GM21723 (cell line): ENCODE measurements at regions not wholly inside any gene's neighbourhood (a gene's known extent, or its start where the extent isn't known, plus 50 kb on each side); places are given as distances from the start of the nearest gene placed in this dataset.
A peak's percentile ranks its signal among the peaks of the same experiment; 100 is the strongest.

Source experiments
- ATAC-seq: cut with Tn5 transposase; IDR thresholded peaks from one replicate; pipeline ENCODE4 v1.9.1; 2021; ENCODE audit warnings: mild to moderate bottlenecking, moderate library complexity; ENCODE audit not compliant: unreplicated experiment

DNA sequence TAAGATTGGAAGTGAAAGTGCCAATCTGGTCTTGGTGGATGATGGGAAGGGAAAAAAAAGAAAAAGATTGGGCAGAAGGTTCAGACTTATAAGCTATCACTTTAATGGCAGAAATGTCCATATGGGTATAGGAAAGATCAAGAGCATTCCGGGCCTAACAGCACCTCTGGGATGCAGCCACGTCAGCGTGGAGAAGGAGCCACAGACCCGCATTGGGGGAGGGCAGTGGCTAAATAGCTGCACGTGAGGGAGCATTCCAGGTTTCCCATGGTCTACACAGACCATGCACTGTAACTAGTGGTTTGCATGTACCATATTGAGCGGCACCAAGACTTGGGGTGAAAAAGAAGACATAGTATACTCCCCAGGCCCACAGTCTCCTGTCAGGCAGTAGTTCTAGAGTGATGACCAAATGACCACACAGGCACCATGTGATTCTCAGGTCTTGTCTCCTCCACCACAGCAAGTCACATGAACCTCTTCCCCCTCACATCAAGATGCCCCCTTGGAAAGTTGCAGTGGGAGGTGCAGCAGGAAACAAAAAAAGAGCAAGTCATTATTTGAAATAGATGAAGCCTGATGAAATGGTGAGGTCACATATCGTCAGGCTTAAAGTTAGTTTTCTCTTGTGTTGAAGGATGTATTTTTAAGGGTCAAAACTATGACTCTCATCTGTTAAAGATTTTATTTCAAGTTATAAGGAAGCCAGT, 94.4 kb upstream of the TNFAIP3 start:
- ATAC-seq: no peak

DNA sequence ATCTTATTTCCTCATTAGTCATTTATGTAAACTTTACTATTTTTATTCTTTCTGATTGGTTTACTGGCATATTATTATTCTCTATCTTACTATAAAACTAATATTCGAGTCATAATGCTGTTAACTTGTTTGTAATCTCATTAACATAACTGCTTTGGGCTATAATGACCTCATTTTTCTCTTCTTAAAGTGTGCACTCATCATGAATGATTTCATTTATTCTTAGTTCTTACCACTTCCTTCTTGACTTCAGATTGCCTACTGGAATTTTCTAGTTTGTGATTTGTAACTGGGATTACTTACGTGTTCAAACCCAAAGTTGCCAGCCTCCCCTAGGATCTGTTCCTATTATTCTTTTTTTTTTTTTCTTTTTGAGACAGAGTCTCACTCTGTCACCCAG, 91.8 kb upstream of the TNFAIP3 start:
- ATAC-seq: no peak

DNA sequence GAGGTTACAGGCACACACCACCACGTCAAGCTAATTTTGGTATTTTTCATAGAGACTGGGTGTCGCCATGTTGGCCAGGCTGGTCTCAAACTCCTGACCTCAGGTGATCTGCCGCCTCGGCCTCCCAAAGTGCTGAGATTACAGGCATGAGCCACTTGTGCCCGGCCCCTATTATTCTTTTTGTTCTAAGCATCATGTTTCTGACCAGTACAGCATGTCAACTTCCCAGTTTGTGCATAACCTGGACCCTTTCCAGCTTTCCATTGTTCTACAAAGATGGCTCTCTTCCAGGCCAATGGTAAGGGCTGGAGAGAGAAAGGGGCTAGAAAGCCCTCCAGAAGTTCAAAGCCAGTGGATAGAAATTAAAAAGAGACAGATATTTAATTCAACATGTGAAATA, 91.3 kb upstream of the TNFAIP3 start:
- ATAC-seq: no peak

DNA sequence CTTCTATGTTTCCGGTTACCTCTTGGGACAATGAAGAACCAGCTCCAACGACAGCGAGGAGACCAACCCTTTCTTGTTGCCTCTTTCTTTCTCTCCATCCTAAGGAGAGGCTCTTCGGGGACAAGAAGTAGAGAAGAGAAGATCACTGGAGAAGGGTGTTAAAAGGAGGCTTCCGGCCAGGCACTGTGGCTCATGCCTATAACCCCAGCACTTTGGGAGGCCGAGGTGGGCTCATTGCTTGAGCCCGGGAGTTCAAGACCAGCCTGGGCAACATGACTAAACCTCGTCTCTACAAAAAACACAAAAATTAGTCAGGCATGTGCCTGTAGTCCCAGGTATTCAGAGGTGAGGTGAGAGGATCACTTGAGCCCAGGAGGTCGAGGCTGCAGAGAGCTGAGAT, 90.8 kb upstream of the TNFAIP3 start:
- ATAC-seq: no peak

DNA sequence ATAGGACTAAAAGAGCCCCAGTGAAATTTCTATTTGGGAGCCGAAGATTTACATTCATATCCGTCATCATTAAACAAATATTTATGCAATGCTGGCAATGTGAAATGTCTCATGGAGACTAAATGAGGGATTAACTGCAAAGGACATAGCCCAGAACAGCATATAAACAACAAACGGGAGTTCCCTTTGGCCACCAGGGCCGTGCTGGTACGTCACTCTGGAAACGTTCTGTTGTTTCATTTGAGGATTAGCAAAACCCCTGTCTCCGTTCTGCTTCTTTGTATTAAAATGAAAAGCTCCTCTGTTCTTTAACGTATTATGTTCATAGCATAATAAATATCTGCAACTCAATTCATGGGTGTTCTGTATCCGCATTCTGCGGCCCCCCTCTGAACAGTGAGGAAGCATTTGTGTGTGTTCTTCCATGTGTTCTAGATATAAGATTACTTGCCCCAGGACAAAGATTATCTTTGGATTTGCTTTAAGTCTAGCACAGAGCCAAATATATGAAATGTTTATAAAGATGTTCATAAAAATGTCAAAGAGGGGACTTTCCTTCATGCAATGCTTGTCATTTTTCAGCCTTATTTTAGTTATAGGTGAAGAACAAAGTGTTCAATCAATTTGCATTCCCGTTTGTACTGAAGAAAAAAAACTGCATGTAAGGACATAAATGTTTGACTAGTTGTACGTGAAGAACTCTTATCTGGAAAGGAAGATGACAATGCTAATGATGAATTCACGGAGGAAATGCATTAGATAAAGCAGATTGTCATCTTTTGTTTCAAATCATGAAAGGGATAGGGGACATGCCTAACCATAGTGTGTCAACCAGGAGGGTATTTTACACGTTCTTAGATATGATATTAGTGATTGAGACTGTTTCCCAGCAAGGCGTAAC, 90.0 kb upstream of the TNFAIP3 start:
- ATAC-seq: no peak

DNA sequence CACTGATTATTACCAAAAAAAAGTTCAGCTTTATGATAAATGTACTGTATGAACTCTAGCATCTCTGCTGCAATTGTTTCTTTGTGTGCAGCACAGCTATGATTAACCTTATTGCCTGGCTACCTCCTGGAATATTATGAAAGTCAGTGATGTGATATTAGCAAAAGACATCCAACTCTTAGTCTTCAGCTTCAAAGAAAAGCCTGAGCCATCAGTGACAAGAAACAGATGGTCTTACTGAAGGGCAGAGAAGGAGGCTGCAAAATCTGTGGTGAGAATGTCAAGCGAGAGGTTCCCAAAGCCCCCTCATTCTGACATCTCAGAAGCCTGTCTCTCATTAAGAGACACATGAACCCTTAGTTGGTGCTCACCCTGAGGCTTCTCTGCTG, 89.4 kb upstream of the TNFAIP3 start:
- ATAC-seq: no peak

DNA sequence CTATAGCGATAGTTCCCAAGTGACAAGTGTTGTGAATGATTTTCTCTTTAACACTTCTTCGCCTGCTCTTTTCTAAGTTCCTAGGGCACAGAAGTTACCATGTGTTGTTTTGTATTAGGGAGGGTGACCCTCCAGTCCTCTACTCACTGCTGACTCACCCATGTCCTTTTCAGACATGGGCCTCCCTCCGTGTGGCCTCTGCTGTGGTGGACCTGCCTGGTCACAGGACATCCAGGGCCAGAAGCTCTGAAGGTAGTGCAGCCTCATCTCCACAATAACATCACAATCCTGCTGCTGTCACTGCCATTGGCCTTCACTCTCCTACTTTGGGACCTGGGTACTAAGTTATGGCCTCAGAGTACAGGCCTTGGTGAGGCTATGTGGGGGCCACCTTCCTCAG, 87.1 kb upstream of the TNFAIP3 start:
- no peak for ATAC-seq

DNA sequence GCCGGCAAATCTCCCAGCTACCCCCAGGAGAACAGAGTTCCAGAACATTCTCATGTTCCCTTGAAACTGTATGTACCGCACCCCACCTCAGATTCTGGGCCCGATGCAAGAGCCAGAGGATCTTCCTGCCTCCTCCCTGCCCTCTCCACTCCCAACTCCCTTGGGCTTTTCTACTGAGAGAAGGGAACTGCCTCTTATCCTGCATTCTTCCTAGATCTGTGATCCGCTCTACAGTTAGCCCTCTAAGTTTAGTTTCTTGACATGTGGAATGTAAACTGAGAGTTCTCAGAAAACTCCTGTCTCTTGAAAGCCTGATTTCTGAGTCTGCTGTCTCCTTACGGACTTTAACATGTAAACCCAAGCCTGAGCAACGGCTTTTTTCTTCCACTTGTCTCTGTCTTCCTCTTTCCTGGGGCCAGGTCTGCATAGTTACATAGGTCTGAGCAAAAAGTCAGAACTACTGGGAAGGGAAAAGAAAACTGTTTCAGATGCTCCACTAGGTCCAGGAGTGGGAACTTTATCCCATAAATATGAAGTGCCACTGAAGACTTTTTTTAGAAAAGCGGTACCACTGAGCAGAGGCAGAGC, 86.5 kb upstream of the TNFAIP3 start:
- ATAC-seq: no peak

DNA sequence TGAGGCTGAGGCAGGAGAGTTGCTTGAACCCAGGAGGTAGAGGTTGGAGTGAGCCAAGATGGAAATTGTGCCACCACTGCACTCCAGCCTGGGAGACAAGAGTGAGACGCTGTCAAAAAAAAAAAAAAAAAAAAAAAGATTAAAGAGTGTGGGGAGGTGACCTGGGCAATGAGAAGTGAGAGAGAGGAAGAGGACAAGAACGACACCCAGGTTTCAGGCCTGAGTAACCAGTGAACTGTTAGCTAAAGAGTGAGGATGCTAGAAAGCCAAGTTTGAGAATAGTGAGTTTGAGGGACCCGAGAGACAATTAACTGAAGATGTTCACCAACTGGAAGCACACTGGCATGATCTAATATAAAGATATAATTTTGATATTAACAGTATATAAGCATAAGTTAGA, 85.4 kb upstream of the TNFAIP3 start:
- no peak for ATAC-seq

DNA sequence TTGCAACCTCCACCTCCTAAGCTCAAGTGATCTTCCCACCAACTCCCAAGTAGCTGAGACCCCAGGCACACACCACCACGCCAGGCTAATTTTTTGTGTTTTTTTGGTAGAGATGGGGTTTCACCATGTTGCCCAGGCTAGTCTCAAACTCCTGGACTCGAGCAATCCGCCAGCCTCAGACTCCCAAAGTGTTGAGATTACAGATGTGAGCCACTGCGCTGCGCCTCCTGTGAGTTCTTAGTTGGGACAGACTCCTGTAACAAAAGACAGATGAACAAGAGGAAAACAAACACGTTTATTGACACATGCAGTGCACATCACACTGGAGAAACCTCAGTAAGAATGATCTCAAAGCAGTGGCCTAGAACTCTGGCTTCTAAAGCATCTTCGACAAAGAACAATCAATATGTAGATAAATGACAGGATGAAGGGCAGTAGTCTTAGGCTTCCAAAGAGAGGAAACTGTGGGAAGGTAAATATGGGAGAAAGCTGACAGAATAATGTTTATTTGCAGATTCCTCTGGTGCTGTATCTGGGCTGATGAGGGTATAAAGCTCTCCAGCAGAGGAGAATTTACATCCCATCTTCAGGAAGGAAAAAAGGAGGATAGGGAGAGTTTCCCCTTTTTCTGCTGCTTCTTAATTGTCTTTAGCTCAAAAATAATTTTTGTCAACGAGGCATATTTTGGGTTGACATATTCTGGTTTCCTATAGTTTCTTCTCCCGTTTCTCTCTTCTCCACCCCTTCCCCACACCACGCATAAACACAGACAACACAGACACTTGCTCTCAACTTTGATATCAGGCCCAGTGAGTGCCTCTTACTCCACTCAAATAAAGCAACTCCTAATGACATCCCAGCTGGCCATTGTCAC, 84.7 kb upstream of the TNFAIP3 start:
- ATAC-seq: no peak

DNA sequence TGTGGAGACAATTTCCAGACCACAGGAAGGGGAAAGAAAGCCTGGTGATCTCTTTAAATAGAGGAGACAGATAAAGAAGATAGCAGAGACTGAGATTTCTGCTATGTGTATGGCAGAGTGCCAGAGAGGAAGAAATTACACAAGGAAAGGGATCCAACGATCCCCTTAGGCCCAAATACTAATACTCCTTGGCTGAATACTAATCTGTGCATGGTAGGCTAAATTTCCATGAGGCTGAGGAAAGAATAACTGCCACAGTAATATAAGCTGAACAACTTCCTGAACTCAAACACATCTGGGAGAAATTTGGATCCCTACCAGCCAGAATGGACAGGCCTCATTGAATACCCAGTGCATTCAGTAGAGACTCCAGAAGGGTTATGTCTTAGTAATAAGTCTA, 83.3 kb upstream of the TNFAIP3 start:
- no peak for ATAC-seq

DNA sequence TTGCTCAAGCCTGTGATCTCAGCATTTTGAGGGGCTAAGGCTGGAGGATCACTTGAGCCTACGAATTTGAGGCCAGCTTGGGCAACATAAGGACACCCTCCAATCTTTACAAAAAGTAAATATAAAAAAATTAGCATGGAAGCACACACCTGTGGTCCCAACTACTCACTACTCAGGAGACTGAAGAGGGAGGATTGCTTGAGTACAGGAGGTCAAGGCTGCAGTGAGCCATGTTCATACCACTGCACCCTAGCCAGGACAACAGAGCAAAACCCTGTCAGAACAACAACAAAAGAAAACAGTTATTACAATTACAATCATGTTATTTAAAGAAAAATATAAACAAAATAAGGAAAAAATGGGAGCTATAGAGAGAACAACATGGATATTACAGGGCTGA, 82.5 kb upstream of the TNFAIP3 start:
- ATAC-seq: no peak

DNA sequence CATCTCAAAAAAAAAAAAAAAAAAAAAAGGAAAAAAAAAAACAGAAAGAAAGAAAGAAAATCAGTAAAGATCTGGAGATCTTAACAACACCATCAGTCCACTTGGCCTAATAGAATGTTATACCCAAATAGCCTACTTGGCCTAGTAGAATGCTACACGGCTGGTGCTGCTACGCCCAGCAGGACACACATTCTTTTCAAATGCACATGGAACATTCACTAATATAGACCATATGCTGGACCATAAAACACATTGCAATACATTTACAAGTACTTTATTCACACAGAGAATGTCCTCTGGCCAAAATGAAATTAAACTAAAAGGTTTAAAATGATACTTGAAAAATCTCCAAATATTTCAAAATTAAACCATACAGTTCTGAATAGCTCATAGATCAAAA, 80.0 kb upstream of the TNFAIP3 start:
- no peak for ATAC-seq

DNA sequence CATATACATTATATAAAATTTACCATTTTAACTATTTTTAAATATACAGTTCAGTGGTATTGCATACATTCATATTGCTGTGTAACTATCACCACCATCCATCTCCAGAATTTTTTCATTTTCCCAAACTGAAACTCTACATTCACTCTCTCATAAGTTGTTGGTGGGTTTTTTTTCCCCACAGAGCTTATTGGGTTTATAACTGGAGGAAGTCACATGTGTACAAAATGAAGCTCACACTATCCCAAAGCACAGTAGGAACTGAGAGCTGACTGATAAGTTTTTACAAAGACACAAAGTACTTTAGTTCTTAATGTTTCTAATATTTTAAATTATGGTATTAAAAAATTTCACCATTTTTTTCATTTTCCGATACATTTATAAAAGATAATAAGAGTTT, 78.8 kb upstream of the TNFAIP3 start:
- no peak for ATAC-seq

DNA sequence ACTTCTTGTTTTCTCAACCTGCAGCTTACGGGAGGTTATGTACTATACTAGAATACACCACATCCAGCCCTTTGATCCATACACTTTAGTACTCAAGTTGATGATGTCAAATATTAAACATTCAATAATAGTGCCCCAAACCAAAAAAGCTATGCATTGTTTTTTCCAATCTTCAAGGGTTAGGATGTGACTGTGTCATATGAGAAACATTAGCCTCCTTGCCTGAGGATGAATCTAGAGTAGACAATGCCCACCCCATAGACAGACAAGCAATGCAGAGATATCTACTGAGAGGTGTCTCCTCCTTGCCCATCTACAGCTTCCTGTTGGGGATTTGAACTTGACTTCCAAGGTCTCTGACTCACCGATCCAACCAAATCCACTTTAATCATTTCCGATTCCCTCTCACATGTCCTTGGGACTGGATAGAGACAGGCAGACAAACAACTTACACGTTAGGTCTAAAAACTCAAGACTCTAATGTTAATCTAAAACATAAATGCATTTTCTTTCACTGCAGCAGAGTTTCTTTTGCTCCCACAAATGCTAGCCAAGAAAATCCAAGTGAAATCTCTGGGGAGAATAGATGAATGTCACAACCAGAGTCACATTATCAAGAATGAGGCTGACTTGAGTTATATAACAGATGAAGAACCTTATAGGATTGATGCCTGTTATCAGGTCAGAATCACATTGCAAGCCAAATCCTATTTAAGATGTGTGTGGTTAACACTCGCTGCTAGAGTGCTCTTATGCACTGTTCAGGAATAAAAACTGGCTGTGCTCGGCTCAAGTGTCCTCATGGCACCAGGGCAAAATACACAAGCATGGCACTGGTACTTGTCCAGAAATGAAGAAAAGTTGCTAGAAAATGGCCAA, 75.5 kb upstream of the TNFAIP3 start:
- ATAC-seq: peak; percentile 37

DNA sequence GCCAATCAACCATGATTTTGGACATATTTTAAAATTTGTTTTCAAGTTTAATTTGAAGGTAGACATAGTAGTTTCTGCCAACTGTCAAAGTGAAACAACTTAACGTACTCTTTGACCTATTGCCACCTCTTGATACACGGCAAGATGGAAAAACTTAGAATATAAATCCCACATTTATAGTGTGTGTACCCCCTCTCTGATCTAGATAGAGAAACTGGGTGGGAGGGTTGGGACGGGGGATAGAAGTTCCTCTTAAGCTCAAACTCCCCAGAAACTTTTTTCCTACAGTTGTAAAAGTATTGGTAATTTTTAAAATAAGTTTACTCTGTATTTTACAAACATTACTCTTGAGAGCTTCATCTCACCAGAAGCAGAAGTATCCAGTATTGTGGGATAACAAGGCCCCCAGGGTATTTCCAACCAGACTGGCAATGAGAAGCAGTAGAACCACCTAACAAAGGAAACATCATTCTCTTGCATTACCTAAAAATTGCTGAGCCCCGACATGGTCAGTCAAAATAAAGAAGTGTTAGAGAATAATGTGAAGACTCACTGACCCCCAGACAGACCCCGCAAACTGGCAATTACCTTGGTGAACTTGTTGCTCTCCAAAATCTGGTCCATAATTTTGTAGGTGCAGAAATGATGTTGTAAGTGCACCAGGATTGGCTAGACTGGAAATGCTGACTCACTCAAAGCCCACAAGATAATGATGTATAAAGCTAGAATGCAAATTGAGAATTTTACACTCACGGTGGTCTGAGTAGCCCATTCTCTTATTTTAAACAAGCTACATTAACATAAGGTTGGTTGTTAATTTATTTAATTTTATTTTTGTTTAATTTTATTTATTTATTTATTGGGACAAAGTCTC, 74.7 kb upstream of the TNFAIP3 start:
- peak; percentile 14 for ATAC-seq

DNA sequence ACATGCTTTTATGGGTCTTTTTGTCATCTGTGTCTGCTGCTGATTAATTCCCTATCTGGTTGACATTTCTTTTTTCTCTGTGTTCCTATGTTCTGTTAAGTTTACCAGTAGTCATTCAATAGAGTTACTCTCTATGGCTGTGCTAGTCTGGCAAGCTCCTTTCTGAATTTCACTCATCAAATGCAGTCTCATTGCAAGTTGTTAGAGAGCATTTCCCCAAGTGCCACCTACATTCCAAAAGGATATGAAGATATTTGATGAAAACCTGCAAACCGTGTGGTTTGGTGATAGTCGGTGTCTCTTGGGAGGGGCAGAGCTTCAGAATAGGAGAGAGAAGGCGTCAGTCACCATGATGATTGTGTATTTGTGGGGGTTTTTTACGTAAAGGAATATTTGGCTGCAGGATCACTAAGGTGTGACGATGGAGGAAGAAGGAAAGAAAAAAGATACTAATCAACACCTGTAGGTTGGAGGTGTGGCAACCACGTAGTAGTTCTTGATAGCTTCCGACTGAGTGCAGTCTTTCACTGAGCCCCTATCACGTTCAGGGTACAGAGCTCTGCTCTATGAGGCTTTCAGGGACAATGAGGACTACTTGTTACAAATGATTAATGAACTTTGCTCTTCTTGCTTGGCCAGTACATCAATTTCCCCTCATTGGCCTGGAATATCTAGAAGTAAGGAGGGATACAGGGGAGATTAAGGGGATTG, 73.1 kb upstream of the TNFAIP3 start:
- no peak for ATAC-seq

DNA sequence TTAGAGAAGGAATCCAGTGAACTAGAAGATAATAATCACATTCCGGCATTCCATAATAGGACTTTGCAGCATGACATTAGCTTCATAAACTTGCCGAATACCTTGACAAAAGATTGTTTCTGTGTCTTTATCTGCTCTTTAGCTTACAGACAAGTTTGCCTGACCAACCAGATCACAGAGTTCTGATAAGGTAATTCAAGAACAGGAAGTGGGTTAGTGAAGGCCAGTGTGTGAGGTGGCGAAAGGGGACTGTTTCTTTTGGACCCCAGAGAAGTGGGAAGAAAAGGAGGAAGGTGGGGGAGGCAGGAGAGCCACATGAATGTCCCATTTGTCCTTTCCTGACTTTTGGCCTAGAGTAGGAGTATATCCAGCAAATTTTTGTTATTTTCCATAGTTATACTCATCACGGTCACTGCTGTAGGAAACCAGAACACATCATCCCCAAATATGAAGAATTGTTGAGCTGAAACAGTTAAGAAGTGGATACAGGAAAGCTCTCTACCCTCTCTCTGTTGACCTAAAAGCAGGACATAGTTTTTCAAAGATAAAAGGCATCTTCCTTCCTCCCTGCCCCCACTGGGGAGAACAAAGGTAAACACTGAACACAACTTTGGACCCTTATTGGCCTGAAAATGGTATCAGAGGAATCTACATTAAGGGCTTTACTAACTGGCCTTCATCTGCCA, 72.4 kb upstream of the TNFAIP3 start:
- ATAC-seq: no peak
